HCT116 (cell line): ENCODE measurements at regions not wholly inside any gene's neighbourhood (a gene's known extent, or its start where the extent isn't known, plus 50 kb on each side); places are given as distances from the start of the nearest gene placed in this dataset.

Experiments
- ATAC-seq: fragments of 200-7000 bp; cut with Tn5 transposase; 2 replicates; pipeline ENCODE4 v1.9.1; 2020; ENCODE audit warnings: mild to moderate bottlenecking, moderate library complexity
- BruUV-seq: library from RNA; stranded (reverse); fragments of 400-500 nt; replicated peaks from 2 replicates; lab custom pipeline; 2021; lab: Mats Ljungman, UMichigan
- CTCF ChIA-PET: fragments of 300-600 bp; sonication (Branson Sonifier 250); formaldehyde crosslinking; loops from one replicate; lab custom pipeline; 2021; ENCODE audit warnings: antibody characterized with exemption; lab: Charles Lee
- POLR2A ChIA-PET: fragments of 300-600, 350-600 bp; sonication (Branson Sonifier 250); formaldehyde crosslinking; loops from one replicate; lab custom pipeline; 2021; ENCODE audit warnings: antibody characterized with exemption; lab: Charles Lee
- RAD21 ChIA-PET, 2 experiments: fragments of 300-600 bp; sonication (Branson Sonifier 250); formaldehyde crosslinking; loops; one replicate each; lab custom pipeline; 2023; ENCODE audit warnings: low total read pairs in 2 of 2; ENCODE audit not compliant: uncharacterized antibody in 2 of 2, unreplicated experiment in 2 of 2, low non-redundant PET in 1 of 2; lab: Charles Lee
- DNase-seq: peaks from one replicate; pipeline ENCODE4 v3.0.0-alpha.2; 2010; ENCODE audit warnings: low read depth, low spot score
- H2AFZ ChIP-seq: fragments of 200-600 bp; shearing (Covaris generic), sonication (generic); 2 replicates; pipeline ENCODE4 v1.6.1; 2017; ENCODE audit warnings: low read depth, mixed run types, mixed read lengths, antibody characterized with exemption, low read length; ENCODE audit not compliant: poor library complexity, severe bottlenecking
- H3K27ac ChIP-seq: 2 replicates; pipeline ENCODE4 v1.5.1; 2012; ENCODE audit warnings: low read depth, low read length
- H3K27me3 ChIP-seq: fragments of 200-600 bp; sonication (generic); 2 replicates; pipeline ENCODE4 v1.6.1; 2016; ENCODE audit warnings: mixed run types, low read length, mixed read lengths; ENCODE audit not compliant: insufficient read depth
- H3K36me3 ChIP-seq, 2 experiments: fragments of 200-500 bp in 1 of 2; fragments of 200-600 bp in 1 of 2; sonication (Bioruptor generic) in 1 of 2; sonication (generic) in 1 of 2; 2 replicates each; pipeline versions ENCODE4 v1.5.1 to v1.6.1; 2014 to 2016; ENCODE audit warnings: low read length in 2 of 2, inconsistent platforms in 1 of 2, mixed read lengths in 1 of 2, mixed run types in 1 of 2; ENCODE audit not compliant: insufficient read depth in 2 of 2, control insufficient read depth in 1 of 2
- H3K4me1 ChIP-seq, 2 experiments: fragments of 200-600 bp in 1 of 2; sonication (generic) in 1 of 2; 2 replicates each; pipeline versions ENCODE4 v1.5.1 to v1.6.1; 2012 to 2017; ENCODE audit warnings: low read length in 2 of 2, inconsistent platforms in 1 of 2, mild to moderate bottlenecking in 1 of 2, mixed read lengths in 1 of 2, mixed run types in 1 of 2, moderate library complexity in 1 of 2; ENCODE audit not compliant: insufficient read depth in 2 of 2, control insufficient read depth in 1 of 2
- H3K4me2 ChIP-seq: fragments of 200-600 bp; sonication (generic); 2 replicates; pipeline ENCODE4 v1.6.1; 2017; ENCODE audit warnings: mixed run types, low read length, mixed read lengths
- H3K4me3 ChIP-seq, 2 experiments: fragments of 200-600 bp in 1 of 2; sonication (generic) in 1 of 2; replicated peaks in 1 of 2; 2 replicates each; pipeline ENCODE4 v1.5.1; 2011 to 2016; ENCODE audit warnings: low read length in 2 of 2, control low read depth in 1 of 2, low read depth in 1 of 2, mild to moderate bottlenecking in 1 of 2, mixed read lengths in 1 of 2, mixed run types in 1 of 2
- H3K79me2 ChIP-seq: fragments of 200-600 bp; sonication (generic); 2 replicates; pipeline ENCODE4 v1.6.1; 2017; ENCODE audit warnings: mild to moderate bottlenecking, mixed run types, low read length, moderate library complexity, mixed read lengths; ENCODE audit not compliant: insufficient read depth
- H3K9ac ChIP-seq: fragments of 200-600 bp; sonication (generic); 2 replicates; pipeline ENCODE4 v1.6.1; 2016; ENCODE audit warnings: low read length, mixed read lengths
- H3K9me2 ChIP-seq: fragments of 200-600 bp; sonication (generic), shearing (Covaris generic); 2 replicates; pipeline ENCODE4 v1.6.1; 2017; ENCODE audit warnings: mixed run types, mild to moderate bottlenecking, moderate library complexity; ENCODE audit not compliant: insufficient read depth
- H3K9me3 ChIP-seq, 2 experiments: fragments of 200-500 bp in 1 of 2; fragments of 200-600 bp in 1 of 2; sonication (Bioruptor generic) in 1 of 2; sonication (generic) in 1 of 2; 2 replicates each; pipeline ENCODE4 v1.6.1; 2014 to 2017; ENCODE audit warnings: low read length in 2 of 2, mixed read lengths in 2 of 2, inconsistent platforms in 1 of 2, low read depth in 1 of 2, mild to moderate bottlenecking in 1 of 2, mixed run types in 1 of 2, moderate library complexity in 1 of 2; ENCODE audit not compliant: control insufficient read depth in 1 of 2, insufficient read depth in 1 of 2
- H4K20me1 ChIP-seq: fragments of 200-600 bp; sonication (generic), shearing (Covaris generic); 2 replicates; pipeline ENCODE4 v1.6.1; 2017; ENCODE audit warnings: mixed run types, mild to moderate bottlenecking, moderate library complexity; ENCODE audit not compliant: insufficient read depth
- CBX3 ChIP-seq: IDR thresholded peaks from 2 replicates; pipeline ENCODE4 v1.6.1; 2012; ENCODE audit warnings: low read depth
- CEBPB ChIP-seq: IDR thresholded peaks from 2 replicates; pipeline ENCODE4 v1.6.1; 2012; ENCODE audit warnings: low read depth
- EGR1 ChIP-seq: IDR thresholded peaks from 2 replicates; pipeline ENCODE4 v1.6.1; 2012; ENCODE audit warnings: low read depth
- ELF1 ChIP-seq: IDR thresholded peaks from 2 replicates; pipeline ENCODE4 v1.6.1; 2012; ENCODE audit warnings: low read depth, borderline replicate concordance
- EZH2 ChIP-seq: fragments of 200-600 bp; sonication (generic); IDR thresholded peaks from 2 replicates; pipeline ENCODE4 v1.6.1; 2017; ENCODE audit warnings: antibody characterized with exemption, mixed run types
- EZH2phosphoT487 ChIP-seq: fragments of 200-600 bp; IDR thresholded peaks from 2 replicates; pipeline ENCODE4 v1.6.1; 2018; ENCODE audit warnings: antibody characterized with exemption, borderline replicate concordance
- FOSL1 ChIP-seq: IDR thresholded peaks from 2 replicates; pipeline ENCODE4 v1.6.1; 2012; ENCODE audit warnings: low read depth
- POLR2A ChIP-seq: IDR thresholded peaks from 2 replicates; pipeline ENCODE4 v1.7.0; 2011; ENCODE audit warnings: borderline replicate concordance; ENCODE audit not compliant: insufficient read depth, insufficient read length; ENCODE audit errors: extremely low read depth
- POLR2AphosphoS5 ChIP-seq: IDR thresholded peaks from 2 replicates; pipeline ENCODE4 v1.6.1; 2011; ENCODE audit warnings: mild to moderate bottlenecking, low read depth, low read length, moderate library complexity
- RAD21 ChIP-seq: IDR thresholded peaks from 2 replicates; pipeline ENCODE4 v1.6.1; 2012; ENCODE audit warnings: low read depth, mild to moderate bottlenecking
- SIN3A ChIP-seq: IDR thresholded peaks from 2 replicates; pipeline ENCODE4 v1.6.1; 2012; ENCODE audit warnings: low read depth
- SP1 ChIP-seq: IDR thresholded peaks from 2 replicates; pipeline ENCODE4 v1.6.1; 2012; ENCODE audit warnings: low read depth
- SRF ChIP-seq: IDR thresholded peaks from 2 replicates; pipeline ENCODE4 v1.6.1; 2012; ENCODE audit warnings: low read depth
- TCF7L2 ChIP-seq: IDR thresholded peaks from 2 replicates; pipeline ENCODE4 v1.7.0; 2011; ENCODE audit warnings: borderline replicate concordance, inconsistent platforms; ENCODE audit not compliant: insufficient read depth, insufficient read length; ENCODE audit errors: extremely low read depth
- YY1 ChIP-seq: IDR thresholded peaks from 2 replicates; pipeline ENCODE4 v1.6.1; 2011; ENCODE audit warnings: low read length, low read depth, moderate library complexity, mild to moderate bottlenecking; ENCODE audit not compliant: insufficient replicate concordance; ENCODE audit errors: extremely low read depth
- ZFX ChIP-seq: fragments of 450-650 bp; IDR thresholded peaks from 2 replicates; pipeline ENCODE4 v1.6.1; 2017
- ZNF274 ChIP-seq: fragments of 200-500 bp; sonication (Bioruptor generic); IDR thresholded peaks from 2 replicates; pipeline ENCODE4 v1.6.1; 2014; ENCODE audit warnings: mild to moderate bottlenecking, low read depth, low read length, inconsistent platforms
- intact Hi-C: fragments of 100-400 bp; cut with micrococcal nuclease; formaldehyde crosslinking; loops from 2 replicates; pipeline ENCODE4 v1.10.0; 2022
- TF ChIP-seq, protein P1 (sequence below), 3 experiments: fragments of 200-600 bp in 1 of 3; sonication (generic) in 1 of 3; IDR thresholded peaks in 2 of 3; conservative IDR thresholded peaks in 1 of 3; 2 replicates each; pipeline ENCODE4 v1.5.1; 2012 to 2017; ENCODE audit warnings: low read depth in 2 of 3, low read length in 2 of 3, antibody characterized with exemption in 1 of 3, borderline replicate concordance in 1 of 3, control low read depth in 1 of 3, mild to moderate bottlenecking in 1 of 3, mixed read lengths in 1 of 3, mixed run types in 1 of 3, moderate library complexity in 1 of 3; ENCODE audit not compliant: insufficient read depth in 1 of 3
- TF ChIP-seq, protein P2 (sequence below): IDR thresholded peaks from 2 replicates; pipeline ENCODE4 v1.6.1; 2012; ENCODE audit warnings: low read depth
- TF ChIP-seq, protein P3 (sequence below): IDR thresholded peaks from 2 replicates; pipeline ENCODE4 v1.6.1; 2012
- TF ChIP-seq, protein P4 (sequence below): IDR thresholded peaks from 2 replicates; pipeline ENCODE4 v1.6.1; 2011; ENCODE audit warnings: mild to moderate bottlenecking, low read length, moderate library complexity; ENCODE audit not compliant: insufficient replicate concordance; ENCODE audit errors: extremely low read depth
- TF ChIP-seq, protein P5 (sequence below): IDR thresholded peaks from 2 replicates; pipeline ENCODE4 v1.6.1; 2012

DNA sequence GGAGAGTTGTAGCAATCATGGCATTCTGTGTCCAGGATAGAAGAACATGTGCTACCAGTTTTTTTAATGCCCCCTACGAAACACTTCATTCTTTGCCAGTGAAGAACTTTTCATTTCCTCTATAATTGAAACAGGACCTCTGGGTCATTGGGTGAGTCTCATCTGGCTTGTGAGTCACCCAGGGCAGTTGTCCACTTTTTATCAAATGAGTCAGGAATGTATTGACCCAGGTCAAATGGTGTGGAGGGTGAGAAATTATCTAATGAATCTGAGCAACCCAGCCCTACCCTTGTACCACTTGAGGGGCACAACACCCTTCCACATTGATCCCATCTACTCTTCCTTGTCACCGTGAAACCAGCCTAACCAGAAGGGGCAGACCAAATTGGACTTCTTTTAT, 417.3 kb upstream of the PROX1 start:
- H3K4me2 ChIP-seq, result peak overlapping the region; percentile 37
- H2AFZ ChIP-seq, result no peak overlapping the region
- H3K79me2 ChIP-seq, result no peaks in the 10 kb centered on the region
- H3K4me3 ChIP-seq, result no peak overlapping the region
- H3K9me2 ChIP-seq, result no peaks in the 10 kb centered on the region
- ATAC-seq (peak; percentile 66), DNase-seq (peak; percentile 26)
- H3K27me3 ChIP-seq, result peaks cover 7% of the 10 kb centered on the region; the same call in 1 of the 2 replicates
- POLR2A ChIA-PET, result no interaction called here
- BruUV-seq, result no TSS peak
- intact Hi-C loops, result no loop called here
- H3K9ac ChIP-seq, result no peak overlapping the region
- RAD21 ChIA-PET, result no interaction called here
- CTCF ChIA-PET, result no interaction called here
- no peaks in the 10 kb centered on the region for H3K9me3 ChIP-seq
- peaks cover 0 to 21% of the 10 kb centered on the region in 2 experiments; a peak in 2 of 4 replicates for H3K4me1 ChIP-seq
- no peak overlapping the region for H3K27ac ChIP-seq
- no peaks in the 10 kb centered on the region for H4K20me1 ChIP-seq
- H3K36me3 ChIP-seq, result no peaks in the 10 kb centered on the region
- no peak for TF ChIP-seq SIN3A
- peak; percentile 56 for TF ChIP-seq FOSL1
- 0 out of 2 replicates have a peak, but pooled peaks have one; percentile 7 for TF ChIP-seq RAD21
- TF ChIP-seq EZH2phosphoT487, result no peak
- no peak for TF ChIP-seq ZNF274
- 0 out of 2 replicates have a peak, but pooled peaks have one; percentile 13 for TF ChIP-seq CEBPB
- TF ChIP-seq, protein P1, sequence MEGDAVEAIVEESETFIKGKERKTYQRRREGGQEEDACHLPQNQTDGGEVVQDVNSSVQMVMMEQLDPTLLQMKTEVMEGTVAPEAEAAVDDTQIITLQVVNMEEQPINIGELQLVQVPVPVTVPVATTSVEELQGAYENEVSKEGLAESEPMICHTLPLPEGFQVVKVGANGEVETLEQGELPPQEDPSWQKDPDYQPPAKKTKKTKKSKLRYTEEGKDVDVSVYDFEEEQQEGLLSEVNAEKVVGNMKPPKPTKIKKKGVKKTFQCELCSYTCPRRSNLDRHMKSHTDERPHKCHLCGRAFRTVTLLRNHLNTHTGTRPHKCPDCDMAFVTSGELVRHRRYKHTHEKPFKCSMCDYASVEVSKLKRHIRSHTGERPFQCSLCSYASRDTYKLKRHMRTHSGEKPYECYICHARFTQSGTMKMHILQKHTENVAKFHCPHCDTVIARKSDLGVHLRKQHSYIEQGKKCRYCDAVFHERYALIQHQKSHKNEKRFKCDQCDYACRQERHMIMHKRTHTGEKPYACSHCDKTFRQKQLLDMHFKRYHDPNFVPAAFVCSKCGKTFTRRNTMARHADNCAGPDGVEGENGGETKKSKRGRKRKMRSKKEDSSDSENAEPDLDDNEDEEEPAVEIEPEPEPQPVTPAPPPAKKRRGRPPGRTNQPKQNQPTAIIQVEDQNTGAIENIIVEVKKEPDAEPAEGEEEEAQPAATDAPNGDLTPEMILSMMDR (IDR thresholded peaks at IDR 0.05 in 2 of 3, conservative IDR thresholded peaks at IDR 0.05 in 1 of 3; ENCODE audit: borderline replicate concordance in 1 of 3, insufficient read depth in 1 of 3, low read depth in 2 of 3, low read length in 2 of 3), result no peak
- TF ChIP-seq SRF, result no peak
- peak; percentile 66 for TF ChIP-seq SP1
- TF ChIP-seq YY1, result no peak
- TF ChIP-seq, protein P2, sequence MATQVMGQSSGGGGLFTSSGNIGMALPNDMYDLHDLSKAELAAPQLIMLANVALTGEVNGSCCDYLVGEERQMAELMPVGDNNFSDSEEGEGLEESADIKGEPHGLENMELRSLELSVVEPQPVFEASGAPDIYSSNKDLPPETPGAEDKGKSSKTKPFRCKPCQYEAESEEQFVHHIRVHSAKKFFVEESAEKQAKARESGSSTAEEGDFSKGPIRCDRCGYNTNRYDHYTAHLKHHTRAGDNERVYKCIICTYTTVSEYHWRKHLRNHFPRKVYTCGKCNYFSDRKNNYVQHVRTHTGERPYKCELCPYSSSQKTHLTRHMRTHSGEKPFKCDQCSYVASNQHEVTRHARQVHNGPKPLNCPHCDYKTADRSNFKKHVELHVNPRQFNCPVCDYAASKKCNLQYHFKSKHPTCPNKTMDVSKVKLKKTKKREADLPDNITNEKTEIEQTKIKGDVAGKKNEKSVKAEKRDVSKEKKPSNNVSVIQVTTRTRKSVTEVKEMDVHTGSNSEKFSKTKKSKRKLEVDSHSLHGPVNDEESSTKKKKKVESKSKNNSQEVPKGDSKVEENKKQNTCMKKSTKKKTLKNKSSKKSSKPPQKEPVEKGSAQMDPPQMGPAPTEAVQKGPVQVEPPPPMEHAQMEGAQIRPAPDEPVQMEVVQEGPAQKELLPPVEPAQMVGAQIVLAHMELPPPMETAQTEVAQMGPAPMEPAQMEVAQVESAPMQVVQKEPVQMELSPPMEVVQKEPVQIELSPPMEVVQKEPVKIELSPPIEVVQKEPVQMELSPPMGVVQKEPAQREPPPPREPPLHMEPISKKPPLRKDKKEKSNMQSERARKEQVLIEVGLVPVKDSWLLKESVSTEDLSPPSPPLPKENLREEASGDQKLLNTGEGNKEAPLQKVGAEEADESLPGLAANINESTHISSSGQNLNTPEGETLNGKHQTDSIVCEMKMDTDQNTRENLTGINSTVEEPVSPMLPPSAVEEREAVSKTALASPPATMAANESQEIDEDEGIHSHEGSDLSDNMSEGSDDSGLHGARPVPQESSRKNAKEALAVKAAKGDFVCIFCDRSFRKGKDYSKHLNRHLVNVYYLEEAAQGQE, result no peak
- TF ChIP-seq EZH2, result no peak
- TF ChIP-seq, protein P3, sequence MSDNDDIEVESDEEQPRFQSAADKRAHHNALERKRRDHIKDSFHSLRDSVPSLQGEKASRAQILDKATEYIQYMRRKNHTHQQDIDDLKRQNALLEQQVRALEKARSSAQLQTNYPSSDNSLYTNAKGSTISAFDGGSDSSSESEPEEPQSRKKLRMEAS, result 0 out of 2 replicates have a peak, but pooled peaks have one; percentile 15
- no peak for TF ChIP-seq POLR2AphosphoS5
- no peak for TF ChIP-seq ELF1
- TF ChIP-seq POLR2A, result no peak
- TF ChIP-seq ZFX, result no peak
- TF ChIP-seq TCF7L2, result no peak
- TF ChIP-seq EGR1, result no peak
- TF ChIP-seq CBX3, result no peak
- TF ChIP-seq, protein P4, sequence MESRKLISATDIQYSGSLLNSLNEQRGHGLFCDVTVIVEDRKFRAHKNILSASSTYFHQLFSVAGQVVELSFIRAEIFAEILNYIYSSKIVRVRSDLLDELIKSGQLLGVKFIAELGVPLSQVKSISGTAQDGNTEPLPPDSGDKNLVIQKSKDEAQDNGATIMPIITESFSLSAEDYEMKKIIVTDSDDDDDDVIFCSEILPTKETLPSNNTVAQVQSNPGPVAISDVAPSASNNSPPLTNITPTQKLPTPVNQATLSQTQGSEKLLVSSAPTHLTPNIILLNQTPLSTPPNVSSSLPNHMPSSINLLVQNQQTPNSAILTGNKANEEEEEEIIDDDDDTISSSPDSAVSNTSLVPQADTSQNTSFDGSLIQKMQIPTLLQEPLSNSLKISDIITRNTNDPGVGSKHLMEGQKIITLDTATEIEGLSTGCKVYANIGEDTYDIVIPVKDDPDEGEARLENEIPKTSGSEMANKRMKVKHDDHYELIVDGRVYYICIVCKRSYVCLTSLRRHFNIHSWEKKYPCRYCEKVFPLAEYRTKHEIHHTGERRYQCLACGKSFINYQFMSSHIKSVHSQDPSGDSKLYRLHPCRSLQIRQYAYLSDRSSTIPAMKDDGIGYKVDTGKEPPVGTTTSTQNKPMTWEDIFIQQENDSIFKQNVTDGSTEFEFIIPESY, result no peak
- TF ChIP-seq, protein P5, sequence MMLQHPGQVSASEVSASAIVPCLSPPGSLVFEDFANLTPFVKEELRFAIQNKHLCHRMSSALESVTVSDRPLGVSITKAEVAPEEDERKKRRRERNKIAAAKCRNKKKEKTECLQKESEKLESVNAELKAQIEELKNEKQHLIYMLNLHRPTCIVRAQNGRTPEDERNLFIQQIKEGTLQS, result no peak
